Fibroblast of pulmonary artery (primary cell): ENCODE measurements at regions not wholly inside any gene's neighbourhood (a gene's known extent, or its start where the extent isn't known, plus 50 kb on each side); places are given as distances from the start of the nearest gene placed in this dataset.

Experiments used
- DNase-seq: peaks from one replicate; pipeline ENCODE4 v3.0.0-alpha.2; 2010; ENCODE audit warnings: low read depth
- H3K4me3 ChIP-seq: replicated peaks from 2 replicates; pipeline ENCODE4 v1.5.1; 2011; ENCODE audit warnings: low read depth, mild to moderate bottlenecking, control low read depth, low read length, moderate library complexity
- TF ChIP-seq, protein P1 (sequence below): IDR thresholded peaks from 2 replicates; pipeline ENCODE4 v1.5.1; 2011; ENCODE audit warnings: mild to moderate bottlenecking, control low read depth, low read length, inconsistent platforms; ENCODE audit errors: missing control alignments

DNA sequence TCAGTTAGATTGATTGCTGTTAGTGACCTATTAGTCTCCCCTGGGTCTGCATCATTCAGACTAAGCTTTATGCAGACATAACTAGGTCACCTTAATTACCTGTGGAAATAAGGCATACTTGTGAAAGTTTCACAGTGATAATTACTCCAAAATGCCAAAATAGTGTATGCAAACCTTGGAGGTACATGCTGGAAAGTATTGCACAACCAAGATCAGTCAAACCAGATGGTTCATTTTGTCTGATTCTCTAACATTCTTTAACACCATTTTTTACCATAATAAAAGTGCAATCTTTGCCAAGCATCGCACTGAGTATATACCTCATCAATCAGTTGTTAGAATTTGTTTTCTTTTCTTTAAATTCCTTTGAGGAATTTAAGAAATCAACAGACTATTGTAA, 186.3 kb upstream of the TMEFF2 start:
- no peak overlapping the region for H3K4me3 ChIP-seq
- DNase-seq, result no peak
- TF ChIP-seq, protein P1, sequence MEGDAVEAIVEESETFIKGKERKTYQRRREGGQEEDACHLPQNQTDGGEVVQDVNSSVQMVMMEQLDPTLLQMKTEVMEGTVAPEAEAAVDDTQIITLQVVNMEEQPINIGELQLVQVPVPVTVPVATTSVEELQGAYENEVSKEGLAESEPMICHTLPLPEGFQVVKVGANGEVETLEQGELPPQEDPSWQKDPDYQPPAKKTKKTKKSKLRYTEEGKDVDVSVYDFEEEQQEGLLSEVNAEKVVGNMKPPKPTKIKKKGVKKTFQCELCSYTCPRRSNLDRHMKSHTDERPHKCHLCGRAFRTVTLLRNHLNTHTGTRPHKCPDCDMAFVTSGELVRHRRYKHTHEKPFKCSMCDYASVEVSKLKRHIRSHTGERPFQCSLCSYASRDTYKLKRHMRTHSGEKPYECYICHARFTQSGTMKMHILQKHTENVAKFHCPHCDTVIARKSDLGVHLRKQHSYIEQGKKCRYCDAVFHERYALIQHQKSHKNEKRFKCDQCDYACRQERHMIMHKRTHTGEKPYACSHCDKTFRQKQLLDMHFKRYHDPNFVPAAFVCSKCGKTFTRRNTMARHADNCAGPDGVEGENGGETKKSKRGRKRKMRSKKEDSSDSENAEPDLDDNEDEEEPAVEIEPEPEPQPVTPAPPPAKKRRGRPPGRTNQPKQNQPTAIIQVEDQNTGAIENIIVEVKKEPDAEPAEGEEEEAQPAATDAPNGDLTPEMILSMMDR, result no peak

DNA sequence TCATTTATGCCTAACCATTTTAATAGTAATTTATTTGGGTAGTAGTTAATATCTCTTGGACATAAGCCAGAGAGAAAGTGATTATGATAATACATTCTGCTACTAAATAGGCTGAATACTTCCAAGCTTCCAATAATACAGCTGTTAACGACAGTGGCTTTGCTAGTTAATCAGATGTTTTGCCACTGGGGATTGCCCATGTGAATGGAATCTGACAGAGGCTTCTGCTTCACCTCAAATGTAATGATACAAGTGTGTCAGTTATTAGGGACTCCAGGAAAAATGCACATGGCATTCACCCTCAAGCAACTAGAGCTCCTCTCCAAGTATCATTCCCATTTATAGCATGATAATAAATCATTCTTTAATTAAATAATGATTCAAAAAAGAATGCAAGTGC, 185.0 kb upstream of the TMEFF2 start:
- H3K4me3 ChIP-seq, result no peak overlapping the region
- TF ChIP-seq, protein P1, result no peak
- no peak for DNase-seq

DNA sequence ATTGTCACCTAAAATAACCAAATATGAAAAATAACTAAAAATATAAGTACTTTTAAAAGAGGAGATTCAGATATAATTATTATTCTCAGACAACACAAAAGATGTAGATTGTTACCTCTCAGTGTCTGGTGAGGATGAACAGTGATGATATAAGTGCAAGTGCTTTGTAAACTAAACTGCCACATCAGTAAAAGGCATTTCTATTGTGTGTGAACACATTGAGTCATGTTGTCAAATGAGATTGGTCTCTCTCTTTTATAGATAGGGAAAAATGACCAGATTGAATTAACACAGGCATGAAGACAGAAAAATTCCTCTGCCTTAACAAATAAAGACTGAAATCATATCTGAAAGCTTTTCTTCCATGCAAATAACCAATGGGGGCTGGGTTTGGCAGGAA, 182.4 kb upstream of the TMEFF2 start:
- no peak for DNase-seq
- H3K4me3 ChIP-seq, result no peak overlapping the region
- TF ChIP-seq, protein P1, result no peak

DNA sequence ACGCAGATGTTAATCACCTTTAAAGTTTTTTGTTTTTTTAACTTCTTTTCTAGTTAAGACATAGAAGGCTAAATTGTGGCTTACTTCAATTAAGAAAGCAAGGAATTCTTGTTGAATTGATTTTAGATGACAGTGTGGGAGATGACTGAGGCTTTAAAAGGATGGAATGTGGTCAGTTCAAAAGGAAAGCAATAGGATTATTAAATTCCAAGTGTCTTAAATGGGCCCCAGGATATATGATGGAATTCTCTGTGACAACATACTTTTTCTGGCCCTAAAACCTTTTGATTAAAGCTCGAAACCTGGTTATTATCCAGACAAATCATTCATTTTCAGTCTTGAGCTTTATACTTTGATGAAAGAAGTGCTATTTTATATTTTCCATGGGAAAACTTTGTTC, 179.0 kb upstream of the TMEFF2 start:
- H3K4me3 ChIP-seq, result no peak overlapping the region
- DNase-seq, result no peak

DNA sequence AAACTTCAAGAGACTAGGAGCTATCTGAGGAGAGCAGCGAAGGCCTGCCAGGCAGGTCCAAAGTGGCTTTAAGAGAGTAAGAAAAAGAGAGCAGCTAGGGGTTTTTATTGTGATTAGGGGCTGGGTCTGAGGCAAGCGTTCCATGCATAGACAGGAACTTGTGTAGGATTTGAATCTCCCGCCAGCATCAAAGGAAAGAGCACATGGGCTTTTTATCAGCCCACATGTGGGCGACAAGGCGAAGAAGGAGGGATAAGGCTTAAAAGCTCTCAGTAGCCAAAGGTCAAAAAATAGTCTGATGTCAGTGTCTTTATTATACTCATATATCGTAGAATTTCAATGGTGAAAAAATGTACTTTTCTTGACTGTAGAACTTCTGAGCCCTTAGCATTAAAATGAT, 178.5 kb upstream of the TMEFF2 start:
- no peak for DNase-seq
- H3K4me3 ChIP-seq, result no peak overlapping the region
- TF ChIP-seq, protein P1, result no peak

More for the DNA sequence above, 179.0 kb upstream of the TMEFF2 start:
- TF ChIP-seq, protein P1, result no peak

DNA sequence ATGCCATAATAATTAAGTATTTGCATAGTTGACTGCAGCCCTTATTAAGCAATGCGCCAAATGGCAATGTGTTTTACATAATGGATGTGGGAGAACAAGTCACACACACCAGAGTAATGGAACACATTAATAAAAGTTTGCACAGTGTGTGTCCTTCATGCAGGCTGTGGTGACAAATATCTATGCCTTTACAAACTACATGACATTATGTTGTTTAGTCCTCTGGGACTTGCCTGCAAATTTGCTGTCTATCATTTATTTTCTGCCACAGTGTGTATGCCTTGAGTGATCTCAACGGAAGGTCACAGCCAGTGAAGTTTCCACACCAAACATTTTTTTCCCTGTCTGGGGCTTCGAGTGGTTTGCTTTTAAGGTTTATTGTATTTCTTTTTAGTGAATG, 175.2 kb upstream of the TMEFF2 start:
- DNase-seq, result no peak
- no peak overlapping the region for H3K4me3 ChIP-seq
- TF ChIP-seq, protein P1, result no peak

DNA sequence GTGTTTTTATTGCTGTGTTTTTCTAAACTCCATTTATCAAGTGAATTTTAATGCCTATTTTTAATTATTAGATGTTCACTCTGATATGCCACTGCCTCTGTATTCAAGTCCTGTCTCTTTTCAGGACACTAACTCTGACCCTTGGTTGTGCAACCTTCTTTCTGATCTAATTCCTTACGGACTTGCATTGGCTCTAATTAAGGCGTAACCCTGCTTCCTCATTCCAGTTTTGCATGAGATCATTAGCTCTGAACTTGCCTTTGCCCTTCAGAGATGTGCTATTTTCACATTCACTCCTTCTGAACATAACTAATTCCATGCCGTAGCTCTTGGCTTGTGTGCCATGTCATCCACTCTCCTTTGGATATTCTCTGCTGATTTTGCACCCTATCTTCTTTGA, 162.5 kb upstream of the TMEFF2 start:
- no peak overlapping the region for H3K4me3 ChIP-seq
- no peak for DNase-seq
- TF ChIP-seq, protein P1, result no peak
